GM12878 (cell line): ENCODE measurements at regions not wholly inside any gene's neighbourhood (a gene's known extent, or its start where the extent isn't known, plus 50 kb on each side); places are given as distances from the start of the nearest gene placed in this dataset.

Source experiments
- CBFB ChIP-seq: IDR thresholded peaks from 2 replicates; pipeline ENCODE4 v1.6.1; 2016; ENCODE audit warnings: antibody characterized with exemption, low read depth
- CEBPZ ChIP-seq: fragments of 150-350 bp; IDR thresholded peaks from 2 replicates; pipeline ENCODE4 v1.6.1; 2016; ENCODE audit warnings: low read depth, low read length
- CHD1 ChIP-seq: IDR thresholded peaks from 2 replicates; pipeline ENCODE4 v1.6.1; 2012; ENCODE audit warnings: low read depth, low read length, improper control_type of control experiment
- CHD2 ChIP-seq: IDR thresholded peaks from 2 replicates; pipeline ENCODE4 v1.6.1; 2011; ENCODE audit warnings: low read depth, low read length, improper control_type of control experiment, borderline replicate concordance
- GABPA ChIP-seq: IDR thresholded peaks from 2 replicates; pipeline ENCODE4 v1.6.1; 2014; ENCODE audit warnings: antibody characterized with exemption, low read depth, mild to moderate bottlenecking, inconsistent platforms
- HDGF ChIP-seq: fragments of 450-650 bp; IDR thresholded peaks from 2 replicates; pipeline ENCODE4 v1.6.1; 2016; ENCODE audit warnings: antibody characterized with exemption
- KAT2A ChIP-seq: conservative IDR thresholded peaks from 2 replicates; pipeline ENCODE4 v1.6.1; 2011; ENCODE audit warnings: low read depth, low read length; ENCODE audit not compliant: control insufficient read depth
- MXI1 ChIP-seq: fragments of 150-350 bp; IDR thresholded peaks from 2 replicates; pipeline ENCODE4 v1.6.1; 2011; ENCODE audit warnings: low read depth, mild to moderate bottlenecking, inconsistent platforms, low read length, improper control_type of control experiment
- NBN ChIP-seq: fragments of 450-650 bp; IDR thresholded peaks from 2 replicates; pipeline ENCODE4 v1.6.1; 2016
- NR2C2 ChIP-seq: IDR thresholded peaks from 2 replicates; pipeline ENCODE4 v1.6.1; 2011; ENCODE audit warnings: borderline replicate concordance, low read depth; ENCODE audit not compliant: control insufficient read depth, insufficient read length
- POLR2A ChIP-seq: IDR thresholded peaks from 2 replicates; pipeline ENCODE4 v1.6.1; 2011; ENCODE audit warnings: low read depth, mild to moderate bottlenecking, low read length
- RCOR1 ChIP-seq: conservative IDR thresholded peaks from 2 replicates; pipeline ENCODE4 v1.6.1; 2012; ENCODE audit warnings: low read depth, low read length, improper control_type of control experiment
- SREBF2 ChIP-seq: IDR thresholded peaks from 2 replicates; pipeline ENCODE4 v1.6.1; 2012; ENCODE audit warnings: mild to moderate bottlenecking, low read length
- TAF1 ChIP-seq: IDR thresholded peaks from 2 replicates; pipeline ENCODE4 v1.6.1; 2011; ENCODE audit warnings: mild to moderate bottlenecking, low read depth, low read length, borderline replicate concordance
- YBX1 ChIP-seq: fragments of 450-650 bp; IDR thresholded peaks from 2 replicates; pipeline ENCODE4 v1.6.1; 2016; ENCODE audit warnings: antibody characterized with exemption
- YY1 ChIP-seq: IDR thresholded peaks from 2 replicates; pipeline ENCODE4 v1.6.1; 2011; ENCODE audit warnings: low read depth, mild to moderate bottlenecking, low read length
- ZNF207 ChIP-seq: fragments of 450-650 bp; IDR thresholded peaks from 2 replicates; pipeline ENCODE4 v1.6.1; 2014; ENCODE audit warnings: antibody characterized with exemption, mild to moderate bottlenecking, borderline replicate concordance
- ZNF24 ChIP-seq: fragments of 450-650 bp; IDR thresholded peaks from 2 replicates; pipeline ENCODE4 v1.6.1; 2017; ENCODE audit warnings: antibody characterized with exemption, mild to moderate bottlenecking
- ZNF384 ChIP-seq: IDR thresholded peaks from 2 replicates; pipeline ENCODE4 v1.6.1; 2012; ENCODE audit warnings: low read depth, mild to moderate bottlenecking, low read length, improper control_type of control experiment, borderline replicate concordance
- TF ChIP-seq, protein P1 (sequence below): IDR thresholded peaks from 2 replicates; pipeline ENCODE4 v1.6.1; 2011; ENCODE audit warnings: mild to moderate bottlenecking, low read depth, low read length, moderate library complexity; ENCODE audit not compliant: insufficient replicate concordance
- TF ChIP-seq, protein P2 (sequence below), 3 experiments: IDR thresholded peaks in 2 of 3; conservative IDR thresholded peaks in 1 of 3; 2 replicates each; pipeline ENCODE4 v1.5.1; 2011; ENCODE audit warnings: low read depth in 3 of 3, low read length in 3 of 3, mild to moderate bottlenecking in 3 of 3, control low read depth in 2 of 3, moderate library complexity in 2 of 3, inconsistent platforms in 1 of 3, mixed read lengths in 1 of 3; ENCODE audit not compliant: control insufficient read depth in 2 of 3, insufficient read depth in 1 of 3; ENCODE audit errors: extremely low read depth in 1 of 3
- TF ChIP-seq, protein P3 (sequence below): IDR thresholded peaks from 2 replicates; pipeline ENCODE4 v1.6.1; 2011; ENCODE audit warnings: borderline replicate concordance, low read depth, mild to moderate bottlenecking, moderate library complexity, low read length; ENCODE audit not compliant: insufficient read depth, poor library complexity, severe bottlenecking

GRCh38 chr9:63816751-63817621 lies 1468.0 kb downstream of the FOXD4L5 start (continued):
- TF ChIP-seq, protein P1, sequence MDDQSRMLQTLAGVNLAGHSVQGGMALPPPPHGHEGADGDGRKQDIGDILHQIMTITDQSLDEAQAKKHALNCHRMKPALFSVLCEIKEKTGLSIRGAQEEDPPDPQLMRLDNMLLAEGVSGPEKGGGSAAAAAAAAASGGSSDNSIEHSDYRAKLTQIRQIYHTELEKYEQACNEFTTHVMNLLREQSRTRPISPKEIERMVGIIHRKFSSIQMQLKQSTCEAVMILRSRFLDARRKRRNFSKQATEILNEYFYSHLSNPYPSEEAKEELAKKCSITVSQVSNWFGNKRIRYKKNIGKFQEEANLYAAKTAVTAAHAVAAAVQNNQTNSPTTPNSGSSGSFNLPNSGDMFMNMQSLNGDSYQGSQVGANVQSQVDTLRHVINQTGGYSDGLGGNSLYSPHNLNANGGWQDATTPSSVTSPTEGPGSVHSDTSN: no peak
- TF ChIP-seq SREBF2: no peak
- 0 out of 2 replicates have a peak, but pooled peaks have one; percentile 50 for TF ChIP-seq CHD2
- no peak for TF ChIP-seq ZNF24
- TF ChIP-seq GABPA: no peak
- TF ChIP-seq, protein P2, sequence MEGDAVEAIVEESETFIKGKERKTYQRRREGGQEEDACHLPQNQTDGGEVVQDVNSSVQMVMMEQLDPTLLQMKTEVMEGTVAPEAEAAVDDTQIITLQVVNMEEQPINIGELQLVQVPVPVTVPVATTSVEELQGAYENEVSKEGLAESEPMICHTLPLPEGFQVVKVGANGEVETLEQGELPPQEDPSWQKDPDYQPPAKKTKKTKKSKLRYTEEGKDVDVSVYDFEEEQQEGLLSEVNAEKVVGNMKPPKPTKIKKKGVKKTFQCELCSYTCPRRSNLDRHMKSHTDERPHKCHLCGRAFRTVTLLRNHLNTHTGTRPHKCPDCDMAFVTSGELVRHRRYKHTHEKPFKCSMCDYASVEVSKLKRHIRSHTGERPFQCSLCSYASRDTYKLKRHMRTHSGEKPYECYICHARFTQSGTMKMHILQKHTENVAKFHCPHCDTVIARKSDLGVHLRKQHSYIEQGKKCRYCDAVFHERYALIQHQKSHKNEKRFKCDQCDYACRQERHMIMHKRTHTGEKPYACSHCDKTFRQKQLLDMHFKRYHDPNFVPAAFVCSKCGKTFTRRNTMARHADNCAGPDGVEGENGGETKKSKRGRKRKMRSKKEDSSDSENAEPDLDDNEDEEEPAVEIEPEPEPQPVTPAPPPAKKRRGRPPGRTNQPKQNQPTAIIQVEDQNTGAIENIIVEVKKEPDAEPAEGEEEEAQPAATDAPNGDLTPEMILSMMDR (IDR thresholded peaks at IDR 0.05 in 2 of 3, conservative IDR thresholded peaks at IDR 0.05 in 1 of 3; ENCODE audit: control insufficient read depth in 2 of 3, extremely low read depth in 1 of 3, insufficient read depth in 1 of 3, low read depth in 3 of 3, low read length in 3 of 3): no peak
- no peak for TF ChIP-seq ZNF384
- TF ChIP-seq MXI1: no peak
- TF ChIP-seq NR2C2: no peak
- TF ChIP-seq RCOR1: no peak
- no peak for TF ChIP-seq CEBPZ
- TF ChIP-seq KAT2A: no peak
- no peak for TF ChIP-seq ZNF207
- TF ChIP-seq TAF1: peak; percentile 44; the same call in 1 of the 2 replicates
- TF ChIP-seq HDGF: no peak
- no peak for TF ChIP-seq YBX1
- no peak for TF ChIP-seq CBFB
- TF ChIP-seq YY1: peak; percentile 29; the same call in 1 of the 2 replicates
- no peak for TF ChIP-seq CHD1
- TF ChIP-seq NBN: no peak
- TF ChIP-seq POLR2A: peak; percentile 48; the same call in 1 of the 2 replicates
- TF ChIP-seq, protein P3, sequence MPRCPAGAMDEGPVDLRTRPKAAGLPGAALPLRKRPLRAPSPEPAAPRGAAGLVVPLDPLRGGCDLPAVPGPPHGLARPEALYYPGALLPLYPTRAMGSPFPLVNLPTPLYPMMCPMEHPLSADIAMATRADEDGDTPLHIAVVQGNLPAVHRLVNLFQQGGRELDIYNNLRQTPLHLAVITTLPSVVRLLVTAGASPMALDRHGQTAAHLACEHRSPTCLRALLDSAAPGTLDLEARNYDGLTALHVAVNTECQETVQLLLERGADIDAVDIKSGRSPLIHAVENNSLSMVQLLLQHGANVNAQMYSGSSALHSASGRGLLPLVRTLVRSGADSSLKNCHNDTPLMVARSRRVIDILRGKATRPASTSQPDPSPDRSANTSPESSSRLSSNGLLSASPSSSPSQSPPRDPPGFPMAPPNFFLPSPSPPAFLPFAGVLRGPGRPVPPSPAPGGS: no peak
